Activated T-cell treated with anti-CD3 and anti-CD28 coated beads, Interleukin-2, amount 50 U/mL, for 4 hours (primary cell): ENCODE measurements at regions not wholly inside any gene's neighbourhood (a gene's known extent, or its start where the extent isn't known, plus 50 kb on each side); places are given as distances from the start of the nearest gene placed in this dataset.
"Not testable (repeated sequence)": the region's sequence is repeated elsewhere in the genome, so short reads cannot be mapped to it uniquely, and the experiment has no call there.

Source experiments
- ATAC-seq, 2 donors: fragments of 200-7000 bp; cut with Tn5 transposase; one replicate each; pipeline ENCODE4 v1.10.0; 2021
- DNase-seq: peaks from one replicate; pipeline ENCODE4 v3.0.0-alpha.2; 2020
- H3K27me3 Mint-ChIP-seq: one replicate; pipeline ENCODE4 v1.8.0; 2021; ENCODE audit warnings: low read depth, mixed read lengths
- H3K36me3 Mint-ChIP-seq: one replicate; pipeline ENCODE4 v1.8.0; 2022; ENCODE audit warnings: mixed read lengths; ENCODE audit not compliant: insufficient read depth
- H3K4me1 Mint-ChIP-seq: one replicate; pipeline ENCODE4 v1.8.0; 2021; ENCODE audit warnings: low read depth, mixed read lengths
- H3K4me3 Mint-ChIP-seq: one replicate; pipeline ENCODE4 v1.8.0; 2021; ENCODE audit warnings: mild to moderate bottlenecking, moderate library complexity, mixed read lengths
- H3K9me3 Mint-ChIP-seq: one replicate; pipeline ENCODE4 v1.8.0; 2021; ENCODE audit warnings: mixed read lengths

- no peaks in the 10 kb centered on the region for H3K27me3 Mint-ChIP-seq
- H3K9me3 Mint-ChIP-seq = no peaks in the 10 kb centered on the region
- H3K4me1 Mint-ChIP-seq = no peaks in the 10 kb centered on the region
- no peak for DNase-seq
- no peak for ATAC-seq
- H3K4me3 Mint-ChIP-seq = no peak overlapping the region
- H3K36me3 Mint-ChIP-seq = no peaks in the 10 kb centered on the region
Measured at GRCh38 chr18:11497585-11497984, 111.8 kb upstream of the SLC35G4 start.

DNA sequence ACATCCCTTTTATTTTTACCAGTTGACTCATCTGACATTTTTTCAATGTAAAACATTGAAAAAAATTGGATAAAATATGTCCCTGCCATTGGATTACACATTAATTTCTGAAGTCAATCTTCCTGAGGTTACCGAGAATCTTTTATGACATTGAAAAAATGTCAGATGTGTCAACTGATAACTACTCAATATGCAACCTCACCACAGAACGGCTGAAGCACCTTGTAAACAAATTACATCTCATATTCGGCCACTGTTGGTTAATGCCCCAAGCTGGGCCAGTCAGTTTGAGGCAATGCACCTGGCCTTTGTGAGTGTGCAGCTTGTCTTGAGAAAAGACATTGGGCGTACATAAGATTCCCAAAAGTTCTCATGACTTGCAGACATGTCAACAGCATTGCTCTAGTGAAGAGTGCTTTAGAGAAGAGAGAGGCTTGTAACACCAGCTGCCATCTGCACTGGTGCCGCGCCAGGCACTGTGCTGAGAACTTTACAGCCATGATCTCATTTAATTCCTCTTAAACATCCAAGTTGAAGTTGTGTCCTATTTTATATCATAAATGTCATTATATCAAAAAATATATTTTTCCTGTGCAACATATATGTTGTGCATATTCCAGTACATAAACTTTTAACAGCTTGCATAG lies 112.7 kb upstream of the SLC35G4 start:
- H3K36me3 Mint-ChIP-seq = no peaks in the 10 kb centered on the region
- no peak overlapping the region for H3K4me3 Mint-ChIP-seq
- no peaks in the 10 kb centered on the region for H3K27me3 Mint-ChIP-seq
- no peaks in the 10 kb centered on the region for H3K4me1 Mint-ChIP-seq
- DNase-seq = no peak
- H3K9me3 Mint-ChIP-seq = no peaks in the 10 kb centered on the region
- ATAC-seq = no peak

- ATAC-seq = no peak
- no peaks in the 10 kb centered on the region for H3K27me3 Mint-ChIP-seq
Measured at GRCh38 chr18:11495441-11495840, 114.0 kb upstream of the SLC35G4 start.

GRCh38 chr18:11494107-11494506 lies 115.3 kb upstream of the SLC35G4 start:
- no peaks in the 10 kb centered on the region for H3K36me3 Mint-ChIP-seq
- no peaks in the 10 kb centered on the region for H3K27me3 Mint-ChIP-seq
- DNase-seq (no peak), ATAC-seq (no peak)
- no peak overlapping the region for H3K4me3 Mint-ChIP-seq
- H3K9me3 Mint-ChIP-seq = no peaks in the 10 kb centered on the region
- H3K4me1 Mint-ChIP-seq = no peaks in the 10 kb centered on the region

More at GRCh38 chr18:11495441-11495840, 114.0 kb upstream of the SLC35G4 start:
- Mint-ChIP-seq H3K4me1 (no peaks in the 10 kb centered on the region), H3K4me3 (no peak overlapping the region), H3K36me3 (no peaks in the 10 kb centered on the region), H3K9me3 (no peaks in the 10 kb centered on the region)
- no peak for DNase-seq

GRCh38 chr18:11489266-11489899 lies 120.0 kb upstream of the SLC35G4 start:
- Mint-ChIP-seq H3K27me3 (no peaks in the 10 kb centered on the region), H3K4me1 (no peaks in the 10 kb centered on the region), H3K9me3 (no peaks in the 10 kb centered on the region), H3K4me3 (no peak overlapping the region), H3K36me3 (no peaks in the 10 kb centered on the region)
- ATAC-seq (no peak), DNase-seq (no peak)

DNA sequence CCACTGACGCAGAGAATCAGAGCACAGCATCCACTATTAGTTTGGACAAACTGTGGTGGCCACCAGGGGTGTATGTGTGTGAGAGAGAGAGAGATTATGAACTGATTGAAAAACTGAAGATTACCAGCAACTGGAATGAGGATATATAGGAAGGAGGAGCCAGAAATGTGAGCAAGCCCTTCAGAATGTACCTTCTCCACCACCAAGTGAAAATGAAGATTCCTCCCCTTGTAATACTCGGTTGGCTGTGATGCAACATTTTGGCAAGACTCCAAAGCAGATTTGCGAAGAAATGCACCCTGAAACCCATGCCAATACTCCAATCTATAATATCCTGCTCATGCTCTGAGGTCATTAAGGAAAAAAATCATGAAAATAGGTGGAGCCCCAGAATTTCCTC lies 121.2 kb upstream of the SLC35G4 start:
- DNase-seq = no peak
- H3K9me3 Mint-ChIP-seq = no peaks in the 10 kb centered on the region
- ATAC-seq = no peak
- H3K4me1 Mint-ChIP-seq = no peaks in the 10 kb centered on the region
- H3K27me3 Mint-ChIP-seq = no peaks in the 10 kb centered on the region
- H3K4me3 Mint-ChIP-seq = no peak overlapping the region
- H3K36me3 Mint-ChIP-seq = no peaks in the 10 kb centered on the region

DNA sequence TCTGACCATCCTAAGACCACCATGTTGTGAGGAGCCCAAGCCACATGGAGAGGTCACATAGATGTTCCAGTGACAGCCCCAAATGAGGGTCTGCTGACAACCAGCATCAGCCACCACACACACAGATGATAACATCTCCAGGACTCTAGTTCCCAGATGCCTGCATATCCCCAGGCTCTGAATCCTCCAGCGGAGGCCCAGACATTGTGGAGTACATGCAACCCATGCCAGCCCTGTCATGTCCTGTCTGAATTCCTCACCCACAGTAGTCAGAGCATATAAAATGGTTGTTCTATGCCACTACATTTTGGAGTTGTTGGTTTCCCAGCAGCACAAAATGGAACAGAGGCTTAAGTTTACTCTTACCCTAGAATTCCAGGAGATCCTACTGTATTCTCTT lies 122.0 kb upstream of the SLC35G4 start:
- H3K36me3 Mint-ChIP-seq = no peaks in the 10 kb centered on the region
- H3K4me3 Mint-ChIP-seq = no peak overlapping the region
- H3K4me1 Mint-ChIP-seq = no peaks in the 10 kb centered on the region
- no peak for ATAC-seq
- no peaks in the 10 kb centered on the region for H3K9me3 Mint-ChIP-seq
- no peaks in the 10 kb centered on the region for H3K27me3 Mint-ChIP-seq
- no peak for DNase-seq

DNA sequence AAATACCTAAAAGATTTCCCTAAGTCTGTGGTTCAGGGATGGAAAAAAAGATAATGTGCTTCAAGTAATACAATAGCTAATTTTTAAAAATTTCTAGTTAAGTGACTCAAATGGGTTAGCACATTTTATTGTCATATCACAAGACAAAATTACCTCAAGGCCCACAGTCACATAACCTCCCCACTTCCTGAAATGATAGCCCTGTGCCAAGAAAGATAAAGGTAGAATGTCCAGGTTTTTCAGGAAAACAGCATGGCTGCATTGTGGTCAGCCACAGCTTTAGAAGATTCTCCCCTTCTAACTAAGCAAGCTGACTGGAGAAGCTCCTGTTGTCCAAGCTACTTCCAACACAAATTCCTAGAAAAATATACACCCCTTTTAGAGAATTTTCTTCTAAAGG lies 127.1 kb upstream of the SLC35G4 start:
- H3K27me3 Mint-ChIP-seq = peaks cover 8% of the 10 kb centered on the region
- H3K9me3 Mint-ChIP-seq = no peaks in the 10 kb centered on the region
- DNase-seq (no peak), ATAC-seq (no peak)
- no peaks in the 10 kb centered on the region for H3K4me1 Mint-ChIP-seq
- no peaks in the 10 kb centered on the region for H3K36me3 Mint-ChIP-seq
- no peak overlapping the region for H3K4me3 Mint-ChIP-seq

DNA sequence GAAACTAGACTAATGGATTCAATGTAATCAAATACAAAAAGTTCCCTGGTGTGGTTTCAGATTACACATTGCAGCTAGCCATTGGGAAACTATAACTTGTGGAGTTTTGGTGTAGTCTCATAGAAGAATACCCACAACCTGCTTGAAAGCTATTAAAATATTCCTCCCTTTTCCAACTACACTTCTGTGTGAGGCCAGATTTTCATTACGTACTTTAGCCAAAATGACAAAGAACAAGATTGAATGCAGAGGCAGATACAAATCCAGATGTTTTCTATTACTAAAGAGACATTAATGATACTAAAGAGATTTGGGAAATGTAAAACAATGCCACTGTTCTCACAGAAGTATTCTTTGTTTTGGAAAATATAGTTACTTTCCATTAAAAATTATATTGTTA lies 128.7 kb upstream of the SLC35G4 start:
- no peaks in the 10 kb centered on the region for H3K4me1 Mint-ChIP-seq
- H3K36me3 Mint-ChIP-seq = no peaks in the 10 kb centered on the region

DNA sequence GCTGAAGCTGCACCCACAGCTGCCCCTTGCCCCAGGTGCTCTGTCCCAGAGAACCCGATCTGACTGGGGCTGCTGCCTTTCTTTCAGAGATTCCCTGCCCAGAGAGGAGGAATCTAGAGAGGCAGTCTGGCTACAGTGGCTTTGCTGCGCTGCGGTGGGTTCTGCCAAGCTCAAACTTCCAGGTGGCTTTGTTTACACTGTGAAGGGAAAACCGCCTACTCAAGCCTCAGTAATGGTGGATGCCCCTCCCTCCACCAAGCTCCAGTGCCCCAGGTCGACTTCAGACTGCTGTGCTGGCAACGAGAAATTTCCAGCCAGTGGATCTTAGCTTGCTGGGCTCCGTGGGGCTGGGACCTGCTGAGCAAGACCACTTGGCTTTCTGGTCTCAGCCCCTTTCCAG lies 130.4 kb upstream of the SLC35G4 start:
- ATAC-seq, H3K27me3 Mint-ChIP-seq, DNase-seq, H3K9me3 Mint-ChIP-seq, H3K4me1 Mint-ChIP-seq, H3K4me3 Mint-ChIP-seq, H3K36me3 Mint-ChIP-seq: not testable (repeated sequence)

More for the DNA sequence above, 128.7 kb upstream of the SLC35G4 start:
- no peaks in the 10 kb centered on the region for H3K9me3 Mint-ChIP-seq
- no peak overlapping the region for H3K4me3 Mint-ChIP-seq
- ATAC-seq (no peak), DNase-seq (no peak)
- peaks cover 8% of the 10 kb centered on the region for H3K27me3 Mint-ChIP-seq

GRCh38 chr18:11470941-11471340 lies 138.5 kb upstream of the SLC35G4 start:
- ATAC-seq = no peak
- no peaks in the 10 kb centered on the region for H3K36me3 Mint-ChIP-seq

GRCh38 chr18:11468617-11469016 lies 140.8 kb upstream of the SLC35G4 start:
- peaks cover 2% of the 10 kb centered on the region for H3K27me3 Mint-ChIP-seq
- ATAC-seq = no peak
- no peaks in the 10 kb centered on the region for H3K9me3 Mint-ChIP-seq

More at GRCh38 chr18:11470941-11471340, 138.5 kb upstream of the SLC35G4 start:
- Mint-ChIP-seq H3K4me1 (no peaks in the 10 kb centered on the region), H3K4me3 (no peak overlapping the region), H3K9me3 (no peaks in the 10 kb centered on the region), H3K27me3 (peaks cover 2% of the 10 kb centered on the region)
- DNase-seq = no peak

DNA sequence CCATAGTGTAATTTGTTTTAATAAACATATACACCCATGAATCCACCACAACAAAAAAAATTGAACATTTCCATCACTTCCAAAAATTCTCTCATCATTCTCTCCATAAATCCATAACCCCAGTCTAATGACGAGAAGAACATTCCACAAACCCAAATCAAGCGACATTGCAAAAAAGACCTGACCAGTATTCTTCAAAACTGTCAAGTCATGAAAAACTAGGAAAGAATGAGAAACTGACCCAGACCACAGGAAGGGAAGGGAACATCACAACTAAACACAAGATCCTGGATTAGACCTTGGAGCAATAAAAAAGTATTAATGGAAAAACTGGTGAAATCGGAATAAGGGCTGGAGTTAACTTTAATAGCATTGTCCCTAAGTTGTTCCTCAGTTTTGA lies 141.3 kb upstream of the SLC35G4 start:
- Mint-ChIP-seq H3K9me3 (no peaks in the 10 kb centered on the region), H3K4me3 (no peak overlapping the region), H3K36me3 (no peaks in the 10 kb centered on the region), H3K4me1 (no peaks in the 10 kb centered on the region), H3K27me3 (peaks cover 2% of the 10 kb centered on the region)
- ATAC-seq (no peak), DNase-seq (no peak)

More at GRCh38 chr18:11468617-11469016, 140.8 kb upstream of the SLC35G4 start:
- DNase-seq = no peak
- H3K4me3 Mint-ChIP-seq = no peak overlapping the region
- no peaks in the 10 kb centered on the region for H3K36me3 Mint-ChIP-seq
- H3K4me1 Mint-ChIP-seq = no peaks in the 10 kb centered on the region

DNA sequence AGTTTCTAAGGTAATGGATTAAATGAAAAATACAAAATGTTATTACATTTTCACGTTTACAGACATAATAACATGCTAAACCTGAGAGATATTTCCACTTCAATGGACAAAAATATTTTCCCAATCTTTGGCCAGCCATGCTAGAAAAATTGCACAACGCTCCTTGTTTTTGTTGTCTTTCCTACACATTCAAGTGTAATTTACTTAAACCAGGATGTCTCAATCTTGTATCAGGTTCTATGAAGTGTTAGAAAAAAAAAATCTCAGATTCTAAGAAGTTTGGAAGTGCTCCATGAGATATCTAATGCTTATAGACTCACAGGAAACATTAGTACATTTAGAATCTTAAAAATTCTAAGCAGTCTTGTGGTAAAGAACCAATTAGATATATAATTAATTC lies 141.8 kb upstream of the SLC35G4 start:
- Mint-ChIP-seq H3K27me3 (peaks cover 2% of the 10 kb centered on the region), H3K4me3 (no peak overlapping the region), H3K4me1 (no peaks in the 10 kb centered on the region), H3K36me3 (no peaks in the 10 kb centered on the region), H3K9me3 (no peaks in the 10 kb centered on the region)
- ATAC-seq (no peak), DNase-seq (no peak)

GRCh38 chr18:11464129-11464528 lies 145.3 kb upstream of the SLC35G4 start:
- no peaks in the 10 kb centered on the region for H3K9me3 Mint-ChIP-seq
- H3K4me3 Mint-ChIP-seq = no peak overlapping the region
- ATAC-seq (no peak), DNase-seq (no peak)
- H3K4me1 Mint-ChIP-seq = no peaks in the 10 kb centered on the region
- no peaks in the 10 kb centered on the region for H3K36me3 Mint-ChIP-seq
- H3K27me3 Mint-ChIP-seq = peaks cover 2% of the 10 kb centered on the region
